GM12878 (cell line): ENCODE measurements at regions not wholly inside any gene's neighbourhood (a gene's known extent, or its start where the extent isn't known, plus 50 kb on each side); places are given as distances from the start of the nearest gene placed in this dataset.

Experiments
- ATAC-seq: fragments of 200-7000 bp; cut with Tn5 transposase; 3 replicates; pipeline ENCODE4 v1.9.1; 2020; ENCODE audit warnings: mild to moderate bottlenecking, moderate library complexity
- BruUV-seq: library from RNA; stranded (reverse); fragments of 400-500 nt; replicated peaks from 2 replicates; lab custom pipeline; 2021; lab: Mats Ljungman, UMichigan
- CTCF ChIA-PET: fragments of 300-600 bp; sonication (Branson Sonifier 250); formaldehyde crosslinking; extraction: SDS; loops from one replicate; lab custom pipeline; 2021; ENCODE audit warnings: inconsistent platforms; lab: Yijun Ruan, JAX
- POLR2A ChIA-PET: fragments of 350-600 bp; formaldehyde crosslinking; extraction: SDS; loops from one replicate; lab custom pipeline; 2021; ENCODE audit warnings: inconsistent platforms; lab: Charles Lee
- RAD21 ChIA-PET: fragments of 300-600 bp; sonication (Branson Sonifier 250); formaldehyde crosslinking; loops from one replicate; lab custom pipeline; 2023; ENCODE audit warnings: antibody characterized with exemption; ENCODE audit not compliant: unreplicated experiment; lab: Charles Lee
- SMC1A ChIA-PET: fragments of 300-600 bp; sonication (Branson Sonifier 250); formaldehyde crosslinking; loops from one replicate; lab custom pipeline; 2023; ENCODE audit not compliant: unreplicated experiment, uncharacterized antibody; lab: Charles Lee
- DNase-seq: peaks from one replicate; pipeline ENCODE4 v3.0.0-alpha.2; 2011; ENCODE audit warnings: low read depth, low spot score
- FAIRE-seq: peaks from 3 replicates; lab custom pipeline; 2011; peaks lifted over from hg19 to GRCh38; lab: Jason Lieb, UNC
- H2AFZ ChIP-seq: 2 replicates; pipeline ENCODE4 v1.6.0; 2011; ENCODE audit warnings: low read depth, low read length, control low read depth; ENCODE audit not compliant: control insufficient read depth
- H3K27ac ChIP-seq: 2 replicates; pipeline ENCODE4 v1.5.1; 2011; ENCODE audit warnings: control low read depth; ENCODE audit not compliant: control insufficient read depth, insufficient read depth
- H3K27me3 ChIP-seq, 2 experiments: replicated peaks in 1 of 2; 2 replicates each; pipeline versions ENCODE4 v1.6.0 to v1.6.1; 2011; ENCODE audit warnings: low read length in 1 of 2; ENCODE audit not compliant: control insufficient read depth in 2 of 2, insufficient read depth in 2 of 2
- H3K36me3 ChIP-seq, 2 experiments: 2 replicates each; pipeline ENCODE4 v1.5.1; 2011; ENCODE audit warnings: low read length in 1 of 2; ENCODE audit not compliant: control insufficient read depth in 2 of 2, insufficient read depth in 2 of 2
- H3K4me1 ChIP-seq: 2 replicates; pipeline ENCODE4 v1.6.1; 2011; ENCODE audit warnings: mild to moderate bottlenecking, low read length, moderate library complexity, mixed read lengths; ENCODE audit not compliant: control insufficient read depth, insufficient read depth
- H3K4me2 ChIP-seq: 2 replicates; pipeline ENCODE4 v1.6.0; 2011; ENCODE audit warnings: control low read depth; ENCODE audit not compliant: control insufficient read depth, insufficient read depth
- H3K4me3 ChIP-seq: fragments of 200-600 bp; sonication (generic); 2 replicates; pipeline ENCODE4 v1.5.1; 2016
- H3K79me2 ChIP-seq: 2 replicates; pipeline ENCODE4 v1.6.0; 2011; ENCODE audit warnings: low read length; ENCODE audit not compliant: control insufficient read depth, insufficient read depth
- H3K9ac ChIP-seq: 2 replicates; pipeline ENCODE4 v1.8.0; 2011; ENCODE audit warnings: low read length, control low read depth, mixed read lengths; ENCODE audit not compliant: control insufficient read depth, insufficient read depth
- H3K9me3 ChIP-seq: replicated peaks from 3 replicates; pipeline ENCODE4 v1.5.1; 2011; ENCODE audit warnings: mild to moderate bottlenecking, low read length; ENCODE audit not compliant: control insufficient read depth, insufficient read depth
- H4K20me1 ChIP-seq: 2 replicates; pipeline ENCODE4 v1.6.0; 2011; ENCODE audit not compliant: control insufficient read depth, insufficient read depth
- BACH1 ChIP-seq: fragments of 450-650 bp; IDR thresholded peaks from 2 replicates; pipeline ENCODE4 v1.6.1; 2017; ENCODE audit warnings: mild to moderate bottlenecking, borderline replicate concordance
- CBX3 ChIP-seq: fragments of 200-600 bp; sonication (generic); IDR thresholded peaks from 2 replicates; pipeline ENCODE4 v1.6.1; 2016; ENCODE audit warnings: low read depth, borderline replicate concordance
- CHD4 ChIP-seq: fragments of 200-600 bp; sonication (generic); IDR thresholded peaks from 2 replicates; pipeline ENCODE4 v1.6.1; 2016; ENCODE audit warnings: mild to moderate bottlenecking
- CREB1 ChIP-seq: IDR thresholded peaks from 2 replicates; pipeline ENCODE4 v1.6.1; 2012; ENCODE audit warnings: low read depth, mild to moderate bottlenecking, inconsistent platforms
- CREM ChIP-seq: IDR thresholded peaks from 2 replicates; pipeline ENCODE4 v1.6.1; 2014; ENCODE audit warnings: antibody characterized with exemption, low read depth
- EED ChIP-seq: sonication (generic); IDR thresholded peaks from 2 replicates; pipeline ENCODE4 v1.6.1; 2016; ENCODE audit warnings: antibody characterized with exemption, low read depth
- FOXM1 ChIP-seq: IDR thresholded peaks from 2 replicates; pipeline ENCODE4 v1.6.1; 2012; ENCODE audit warnings: low read depth, mild to moderate bottlenecking, inconsistent platforms, low read length, moderate library complexity
- GABPA ChIP-seq: IDR thresholded peaks from 2 replicates; pipeline ENCODE4 v1.6.1; 2014; ENCODE audit warnings: antibody characterized with exemption, low read depth, mild to moderate bottlenecking, inconsistent platforms
- IKZF1 ChIP-seq: fragments of 450-650 bp; conservative IDR thresholded peaks from 2 replicates; pipeline ENCODE4 v1.6.1; 2017; ENCODE audit warnings: antibody characterized with exemption, mild to moderate bottlenecking
- KLF5 ChIP-seq: fragments of 450-650 bp; IDR thresholded peaks from 2 replicates; pipeline ENCODE4 v1.6.1; 2014; ENCODE audit warnings: mild to moderate bottlenecking; ENCODE audit not compliant: partially characterized antibody
- SMAD1 ChIP-seq: fragments of 450-650 bp; IDR thresholded peaks from 2 replicates; pipeline ENCODE4 v1.6.1; 2018; ENCODE audit warnings: mild to moderate bottlenecking, low read depth; ENCODE audit not compliant: partially characterized antibody
- SRF ChIP-seq, 2 experiments: IDR thresholded peaks; 2 replicates each; pipeline ENCODE4 v1.6.1; 2011; ENCODE audit warnings: low read depth in 2 of 2, low read length in 2 of 2, mild to moderate bottlenecking in 1 of 2, moderate library complexity in 1 of 2
- TCF12 ChIP-seq: IDR thresholded peaks from 2 replicates; pipeline ENCODE4 v1.6.1; 2011; ENCODE audit warnings: low read depth, mild to moderate bottlenecking, low read length
- ZBED1 ChIP-seq: IDR thresholded peaks from 2 replicates; pipeline ENCODE4 v1.6.1; 2016; ENCODE audit warnings: borderline replicate concordance
- ZZZ3 ChIP-seq: IDR thresholded peaks from 2 replicates; pipeline ENCODE4 v1.6.1; 2011; ENCODE audit warnings: low read depth; ENCODE audit not compliant: control insufficient read depth, insufficient read length
- WGBS: methylation state at CpG from one replicate; pipeline ENCODE4 v1.1.6; 2016; ENCODE audit warnings: low lambda C conversion rate; ENCODE audit not compliant: insufficient replicate concordance, insufficient coverage; ENCODE audit errors: missing lambda C conversion rate; 5-methylcytosine and 5-hydroxymethylcytosine counted together
- in situ Hi-C: fragments of 300-500 bp; cut with MboI; formaldehyde crosslinking; loops from 9 replicates; pipeline ENCODE4 v1.14.3; 2018; ENCODE audit warnings: mixed read lengths
- intact Hi-C: fragments of 100-400 bp; cut with micrococcal nuclease; formaldehyde crosslinking; loops from one replicate; pipeline ENCODE4 v1.14.2; 2022; ENCODE audit not compliant: unreplicated experiment
- TF ChIP-seq, protein P1 (sequence below), 3 experiments: IDR thresholded peaks in 2 of 3; conservative IDR thresholded peaks in 1 of 3; 2 replicates each; pipeline ENCODE4 v1.5.1; 2011; ENCODE audit warnings: low read depth in 3 of 3, low read length in 3 of 3, mild to moderate bottlenecking in 3 of 3, control low read depth in 2 of 3, moderate library complexity in 2 of 3, inconsistent platforms in 1 of 3, mixed read lengths in 1 of 3; ENCODE audit not compliant: control insufficient read depth in 2 of 3, insufficient read depth in 1 of 3; ENCODE audit errors: extremely low read depth in 1 of 3
- TF ChIP-seq, protein P2 (sequence below): fragments of 450-650 bp; conservative IDR thresholded peaks from 2 replicates; pipeline ENCODE4 v1.6.1; 2017; ENCODE audit warnings: mild to moderate bottlenecking, moderate library complexity

DNA sequence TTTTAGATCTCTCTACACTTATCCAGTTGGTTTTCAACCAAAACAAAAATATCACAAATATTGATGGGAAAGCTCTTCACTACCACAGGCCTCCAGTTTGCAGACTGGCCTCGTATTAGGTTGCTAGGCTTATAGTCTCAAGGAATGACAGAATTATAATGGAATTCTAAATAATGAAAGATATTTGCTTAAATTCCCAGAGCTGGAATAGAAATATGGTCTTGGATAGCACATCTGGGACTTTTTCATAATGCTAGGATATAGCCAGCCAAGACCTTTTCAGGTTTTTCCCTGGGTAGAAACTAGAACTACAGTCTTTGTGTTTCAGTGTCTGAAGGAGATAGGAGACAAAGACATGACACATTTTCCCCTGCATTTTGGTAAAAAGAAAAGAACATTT lies 121.9 kb upstream of the STAC start:
- in situ Hi-C loops (no loop called here), intact Hi-C loops (no loop called here)
- TF ChIP-seq IKZF1, result no peak
- TF ChIP-seq ZBED1, result no peak
- TF ChIP-seq BACH1, result no peak
- TF ChIP-seq SRF (IDR thresholded peaks at IDR 0.05; ENCODE audit: low read depth in 2 of 2, low read length in 2 of 2), result no peak
- TF ChIP-seq, protein P1, sequence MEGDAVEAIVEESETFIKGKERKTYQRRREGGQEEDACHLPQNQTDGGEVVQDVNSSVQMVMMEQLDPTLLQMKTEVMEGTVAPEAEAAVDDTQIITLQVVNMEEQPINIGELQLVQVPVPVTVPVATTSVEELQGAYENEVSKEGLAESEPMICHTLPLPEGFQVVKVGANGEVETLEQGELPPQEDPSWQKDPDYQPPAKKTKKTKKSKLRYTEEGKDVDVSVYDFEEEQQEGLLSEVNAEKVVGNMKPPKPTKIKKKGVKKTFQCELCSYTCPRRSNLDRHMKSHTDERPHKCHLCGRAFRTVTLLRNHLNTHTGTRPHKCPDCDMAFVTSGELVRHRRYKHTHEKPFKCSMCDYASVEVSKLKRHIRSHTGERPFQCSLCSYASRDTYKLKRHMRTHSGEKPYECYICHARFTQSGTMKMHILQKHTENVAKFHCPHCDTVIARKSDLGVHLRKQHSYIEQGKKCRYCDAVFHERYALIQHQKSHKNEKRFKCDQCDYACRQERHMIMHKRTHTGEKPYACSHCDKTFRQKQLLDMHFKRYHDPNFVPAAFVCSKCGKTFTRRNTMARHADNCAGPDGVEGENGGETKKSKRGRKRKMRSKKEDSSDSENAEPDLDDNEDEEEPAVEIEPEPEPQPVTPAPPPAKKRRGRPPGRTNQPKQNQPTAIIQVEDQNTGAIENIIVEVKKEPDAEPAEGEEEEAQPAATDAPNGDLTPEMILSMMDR (IDR thresholded peaks at IDR 0.05 in 2 of 3, conservative IDR thresholded peaks at IDR 0.05 in 1 of 3; ENCODE audit: control insufficient read depth in 2 of 3, extremely low read depth in 1 of 3, insufficient read depth in 1 of 3, low read depth in 3 of 3, low read length in 3 of 3), result no peak
- TF ChIP-seq CBX3, result no peak
- CTCF ChIA-PET, result interaction anchor here (1.0 kb wide), 1 partner anchor 12 kb away, joined by 3 read pairs; no protein-coding TSS in a partner anchor
- ATAC-seq (no peak), FAIRE-seq (no peak), DNase-seq (no peak)
- Histone ChIP-seq H3K36me3 (no peaks in the 10 kb centered on the region), H3K79me2 (no peaks in the 10 kb centered on the region), H3K9ac (no peak overlapping the region), H3K9me3 (no peaks in the 10 kb centered on the region), H3K4me3 (no peak overlapping the region), H2AFZ (no peak overlapping the region), H3K4me2 (no peak overlapping the region), H3K27me3 (no peaks in the 10 kb centered on the region), H3K4me1 (no peaks in the 10 kb centered on the region), H4K20me1 (no peaks in the 10 kb centered on the region), H3K27ac (no peak overlapping the region)
- RAD21 ChIA-PET, result no interaction called here
- no TSS peak for BruUV-seq
- SMC1A ChIA-PET, result no interaction called here
- WGBS, result 0% methylated on average over 1 of the region's 1 CpG
- POLR2A ChIA-PET, result no interaction called here

DNA sequence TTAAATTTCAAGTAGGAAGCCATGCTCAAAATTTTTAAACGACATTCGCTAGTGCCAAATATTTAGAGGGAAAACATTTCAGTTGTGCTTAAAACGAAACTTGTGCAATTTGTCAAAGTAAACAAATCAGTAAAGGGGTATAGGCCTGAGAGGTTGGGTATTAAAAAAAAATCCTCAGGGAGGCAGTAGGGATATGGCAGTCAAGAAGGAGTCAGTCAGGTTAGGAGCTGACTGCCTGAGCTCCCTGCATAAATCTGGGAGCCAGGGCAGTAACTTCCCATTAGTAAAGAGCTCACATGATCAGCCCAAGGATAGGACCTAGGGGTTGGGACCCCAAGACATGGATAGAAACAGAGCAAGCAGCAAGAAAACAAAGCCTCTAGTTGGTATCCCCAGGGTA lies 120.7 kb upstream of the STAC start:
- no TSS peak for BruUV-seq
- in situ Hi-C loops, result no loop called here
- TF ChIP-seq EED (no peak), CHD4 (no peak), CREM (no peak), GABPA (no peak), TCF12 (no peak), SRF (IDR thresholded peaks at IDR 0.05; ENCODE audit: low read depth in 2 of 2, low read length in 2 of 2) (no peak), CREB1 (no peak), KLF5 (no peak), SMAD1 (no peak), ZZZ3 (no peak), FOXM1 (no peak), BACH1 (no peak)
- TF ChIP-seq, protein P2, sequence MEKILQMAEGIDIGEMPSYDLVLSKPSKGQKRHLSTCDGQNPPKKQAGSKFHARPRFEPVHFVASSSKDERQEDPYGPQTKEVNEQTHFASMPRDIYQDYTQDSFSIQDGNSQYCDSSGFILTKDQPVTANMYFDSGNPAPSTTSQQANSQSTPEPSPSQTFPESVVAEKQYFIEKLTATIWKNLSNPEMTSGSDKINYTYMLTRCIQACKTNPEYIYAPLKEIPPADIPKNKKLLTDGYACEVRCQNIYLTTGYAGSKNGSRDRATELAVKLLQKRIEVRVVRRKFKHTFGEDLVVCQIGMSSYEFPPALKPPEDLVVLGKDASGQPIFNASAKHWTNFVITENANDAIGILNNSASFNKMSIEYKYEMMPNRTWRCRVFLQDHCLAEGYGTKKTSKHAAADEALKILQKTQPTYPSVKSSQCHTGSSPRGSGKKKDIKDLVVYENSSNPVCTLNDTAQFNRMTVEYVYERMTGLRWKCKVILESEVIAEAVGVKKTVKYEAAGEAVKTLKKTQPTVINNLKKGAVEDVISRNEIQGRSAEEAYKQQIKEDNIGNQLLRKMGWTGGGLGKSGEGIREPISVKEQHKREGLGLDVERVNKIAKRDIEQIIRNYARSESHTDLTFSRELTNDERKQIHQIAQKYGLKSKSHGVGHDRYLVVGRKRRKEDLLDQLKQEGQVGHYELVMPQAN, result no peak

More for the DNA sequence above, 120.7 kb upstream of the STAC start:
- Histone ChIP-seq H2AFZ (no peak overlapping the region), H3K9ac (no peak overlapping the region), H3K27ac (no peak overlapping the region), H3K9me3 (no peaks in the 10 kb centered on the region), H3K27me3 (no peaks in the 10 kb centered on the region), H3K4me1 (no peaks in the 10 kb centered on the region), H3K79me2 (no peaks in the 10 kb centered on the region), H4K20me1 (no peaks in the 10 kb centered on the region), H3K4me2 (no peak overlapping the region), H3K36me3 (no peaks in the 10 kb centered on the region), H3K4me3 (no peak overlapping the region)
- no peak for FAIRE-seq
- DNase-seq, result no peak
- 51% methylated on average over 3 of the region's 3 CpGs for WGBS
- ChIA-PET SMC1A (no interaction called here), CTCF (no interaction called here), RAD21 (no interaction called here), POLR2A (no interaction called here)
- ATAC-seq, result no peak
- intact Hi-C loops, result no loop called here
